Left lung (tissue), 4 donors: ENCODE measurements at regions not wholly inside any gene's neighbourhood (a gene's known extent, or its start where the extent isn't known, plus 50 kb on each side); places are given as distances from the start of the nearest gene placed in this dataset.

Experiments
- ATAC-seq: fragments of 200-7000 bp; cut with Tn5 transposase; one replicate; pipeline ENCODE4 v1.9.1; 2020; ENCODE audit warnings: moderate library complexity
- DNase-seq, 4 donors: peaks; one replicate each; pipeline ENCODE4 v3.0.0-alpha.2; 2013 to 2020
- H3K27ac ChIP-seq, 2 donors: fragments of 200-600 bp; sonication (generic) in 1 of 2; one replicate each; pipeline versions ENCODE4 v1.5.0 to v1.8.0; 2020 to 2021
- H3K27me3 ChIP-seq, 2 donors: fragments of 200-600 bp; sonication (generic) in 1 of 2; one replicate each; pipeline versions ENCODE4 v1.5.0 to v1.8.0; 2020 to 2021
- H3K36me3 ChIP-seq, 2 donors: fragments of 200-600 bp; sonication (generic) in 1 of 2; one replicate each; pipeline versions ENCODE4 v1.5.0 to v1.8.0; 2020 to 2021
- H3K4me1 ChIP-seq, 2 donors: fragments of 200-600 bp; one replicate each; pipeline ENCODE4 v1.8.0; 2021
- H3K4me3 ChIP-seq, 2 donors: fragments of 200-600 bp; sonication (generic) in 1 of 2; one replicate each; pipeline versions ENCODE4 v1.5.0 to v1.8.0; 2020 to 2021; ENCODE audit warnings: mild to moderate bottlenecking in 1 of 2
- H3K9me3 ChIP-seq, 2 donors: fragments of 200-600 bp; sonication (generic) in 1 of 2; one replicate each; pipeline versions ENCODE4 v1.5.0 to v1.8.0; 2020 to 2021
- CTCF ChIP-seq, 2 donors: fragments of 200-600 bp; sonication (generic) in 1 of 2; IDR thresholded peaks; one replicate each; pipeline versions ENCODE4 v1.5.0 to v1.8.0; 2021; ENCODE audit warnings: antibody characterized with exemption in 2 of 2
- intact Hi-C, 2 donors: fragments of 100-400 bp; cut with DNase I; formaldehyde crosslinking; loops; one replicate each; pipeline versions ENCODE4 v1.11.2 to v1.14.2; 2022
- donor health status: DM: no; HTN: yes; CAD: no.
- donor health status: DM: no; HTN: no; CAD: no.

- no peaks in the 10 kb centered on the region for H3K27me3 ChIP-seq
- intact Hi-C loops, result no loop called here
- no peak for ATAC-seq
Measured at GRCh38 chr4:38406243-38406642, 257.8 kb upstream of the KLF3 start.

GRCh38 chr4:38409852-38410251 lies 254.1 kb upstream of the KLF3 start:
- no peak for DNase-seq
- H3K27me3 ChIP-seq, result no peaks in the 10 kb centered on the region
- H3K4me1 ChIP-seq, result no peaks in the 10 kb centered on the region
- H3K36me3 ChIP-seq, result no peaks in the 10 kb centered on the region
- H3K27ac ChIP-seq, result no peak overlapping the region
- no peak for TF ChIP-seq CTCF (IDR thresholded peaks at IDR 0.05)
- intact Hi-C loops, result no loop called here
- no peak for ATAC-seq
- H3K4me3 ChIP-seq, result no peak overlapping the region
- no peaks in the 10 kb centered on the region for H3K9me3 ChIP-seq

More at GRCh38 chr4:38406243-38406642, 257.8 kb upstream of the KLF3 start:
- no peak for TF ChIP-seq CTCF (IDR thresholded peaks at IDR 0.05)
- H3K4me1 ChIP-seq, result no peaks in the 10 kb centered on the region
- no peaks in the 10 kb centered on the region for H3K9me3 ChIP-seq
- no peak overlapping the region for H3K4me3 ChIP-seq
- DNase-seq, result no peak
- no peaks in the 10 kb centered on the region for H3K36me3 ChIP-seq
- H3K27ac ChIP-seq, result no peak overlapping the region

- H3K27me3 ChIP-seq, result no peaks in the 10 kb centered on the region
- H3K4me3 ChIP-seq, result no peak overlapping the region
- no peak for DNase-seq
- no peaks in the 10 kb centered on the region for H3K9me3 ChIP-seq
- H3K4me1 ChIP-seq, result no peaks in the 10 kb centered on the region
- TF ChIP-seq CTCF (IDR thresholded peaks at IDR 0.05), result no peak
- no peak for ATAC-seq
- intact Hi-C loops, result no loop called here
- H3K27ac ChIP-seq, result no peak overlapping the region
- H3K36me3 ChIP-seq, result no peaks in the 10 kb centered on the region
Measured at GRCh38 chr4:38411092-38411491, 252.9 kb upstream of the KLF3 start.

- H3K4me3 ChIP-seq, result no peak overlapping the region
- intact Hi-C loops, result no loop called here
- ATAC-seq, result no peak
- TF ChIP-seq CTCF (IDR thresholded peaks at IDR 0.05), result no peak
- no peaks in the 10 kb centered on the region for H3K36me3 ChIP-seq
- no peak for DNase-seq
- no peaks in the 10 kb centered on the region for H3K4me1 ChIP-seq
- H3K27me3 ChIP-seq, result no peaks in the 10 kb centered on the region
- H3K9me3 ChIP-seq, result no peaks in the 10 kb centered on the region
- H3K27ac ChIP-seq, result no peak overlapping the region
Measured at GRCh38 chr4:38411981-38412536, 251.9 kb upstream of the KLF3 start.

- ATAC-seq, result no peak
- Histone ChIP-seq H3K4me3 (no peak overlapping the region), H3K36me3 (no peaks in the 10 kb centered on the region), H3K9me3 (no peaks in the 10 kb centered on the region), H3K27ac (no peak overlapping the region), H3K4me1 (no peaks in the 10 kb centered on the region), H3K27me3 (no peaks in the 10 kb centered on the region)
- DNase-seq, result no peak
- TF ChIP-seq CTCF (IDR thresholded peaks at IDR 0.05), result no peak
- intact Hi-C loops, result no loop called here
Measured at GRCh38 chr4:38413524-38414341, 250.3 kb upstream of the KLF3 start.
